ENCODE measurements at regions not wholly inside any gene's neighbourhood (a gene's known extent, or its start where the extent isn't known, plus 50 kb on each side); places are given as distances from the start of the nearest gene placed in this dataset.

DNA sequence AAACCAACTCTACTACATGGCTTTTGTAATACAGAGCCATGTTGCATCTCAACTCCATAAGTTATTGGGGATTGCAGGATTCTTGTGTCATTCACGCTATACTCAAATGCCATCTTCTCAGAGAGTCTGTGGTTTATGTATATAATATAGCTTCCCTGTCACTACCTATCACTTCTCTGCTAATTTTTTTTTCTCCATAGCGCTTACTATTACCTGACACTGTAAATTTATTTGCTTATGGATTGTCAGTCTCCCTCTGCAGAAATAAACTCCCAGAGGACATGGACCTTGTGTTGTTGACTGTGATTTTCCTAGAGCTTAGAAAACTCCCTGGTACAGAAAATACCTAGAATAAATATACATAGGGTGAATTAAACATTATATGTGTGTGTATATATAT, 990.5 kb downstream of the TBL1XR1 start:
- BruUV-seq (replicated peaks) = no TSS peak

DNA sequence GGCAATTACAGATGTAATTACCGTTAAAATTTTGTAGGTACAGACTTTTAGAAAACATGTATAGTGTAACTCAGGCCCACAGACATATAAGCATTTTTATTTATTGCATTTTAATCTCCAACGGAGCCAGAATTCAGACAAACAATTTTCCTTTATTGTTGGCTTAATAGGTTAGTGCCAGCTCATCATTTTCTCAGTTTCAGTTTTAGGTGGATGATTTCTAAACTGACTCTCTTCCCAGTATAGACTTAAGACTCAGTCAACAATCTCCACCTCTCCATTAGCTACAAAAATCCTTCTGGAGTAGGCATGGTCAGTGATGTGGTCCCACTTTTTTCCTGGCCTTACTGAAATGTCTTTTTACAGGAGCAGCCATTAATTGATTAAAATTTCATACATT, 994.6 kb downstream of the TBL1XR1 start:
- Histone ChIP-seq H2AFZ (0 out of 2 replicates have a peak overlapping the region, but pooled peaks have one; percentile 35), H3K27ac (no peak overlapping the region), H3K4me3 (no peak overlapping the region), H3K79me2 (ENCODE audit: low read depth) (no peaks in the 10 kb centered on the region), H3K4me2 (no peak overlapping the region), H3F3A (ENCODE audit: insufficient read depth, low read depth) (no peaks in the 10 kb centered on the region), H3K9me2 (ENCODE audit: insufficient read depth) (no peaks in the 10 kb centered on the region), H3K4me1 (replicated peaks; ENCODE audit: insufficient read depth) (no peaks in the 10 kb centered on the region), H3K9me3 (ENCODE audit: insufficient read depth, low read depth) (no peaks in the 10 kb centered on the region; the same call in 1 of the 2 replicates), H3K27me3 (ENCODE audit: insufficient read depth, low read depth) (no peaks in the 10 kb centered on the region), H4K20me1 (ENCODE audit: insufficient read depth) (no peaks in the 10 kb centered on the region), H3K36me3 (ENCODE audit: low read depth) (no peaks in the 10 kb centered on the region)
- CTCF ChIA-PET = no interaction called here
- POLR2A ChIA-PET (ENCODE audit: unreplicated experiment) = no interaction called here
- DNase-seq = no peak
- TF ChIP-seq EZH2 (IDR thresholded peaks at IDR 0.05; ENCODE audit: low read depth) = no peak
- TF ChIP-seq, protein P1, sequence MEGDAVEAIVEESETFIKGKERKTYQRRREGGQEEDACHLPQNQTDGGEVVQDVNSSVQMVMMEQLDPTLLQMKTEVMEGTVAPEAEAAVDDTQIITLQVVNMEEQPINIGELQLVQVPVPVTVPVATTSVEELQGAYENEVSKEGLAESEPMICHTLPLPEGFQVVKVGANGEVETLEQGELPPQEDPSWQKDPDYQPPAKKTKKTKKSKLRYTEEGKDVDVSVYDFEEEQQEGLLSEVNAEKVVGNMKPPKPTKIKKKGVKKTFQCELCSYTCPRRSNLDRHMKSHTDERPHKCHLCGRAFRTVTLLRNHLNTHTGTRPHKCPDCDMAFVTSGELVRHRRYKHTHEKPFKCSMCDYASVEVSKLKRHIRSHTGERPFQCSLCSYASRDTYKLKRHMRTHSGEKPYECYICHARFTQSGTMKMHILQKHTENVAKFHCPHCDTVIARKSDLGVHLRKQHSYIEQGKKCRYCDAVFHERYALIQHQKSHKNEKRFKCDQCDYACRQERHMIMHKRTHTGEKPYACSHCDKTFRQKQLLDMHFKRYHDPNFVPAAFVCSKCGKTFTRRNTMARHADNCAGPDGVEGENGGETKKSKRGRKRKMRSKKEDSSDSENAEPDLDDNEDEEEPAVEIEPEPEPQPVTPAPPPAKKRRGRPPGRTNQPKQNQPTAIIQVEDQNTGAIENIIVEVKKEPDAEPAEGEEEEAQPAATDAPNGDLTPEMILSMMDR (conservative IDR thresholded peaks at IDR 0.05) = no peak
- intact Hi-C loops (cut with micrococcal nuclease; ENCODE audit: unreplicated experiment) = no loop called here
- BruUV-seq (replicated peaks) = no TSS peak

More for the DNA sequence above, 990.5 kb downstream of the TBL1XR1 start:
- Histone ChIP-seq H3K79me2 (ENCODE audit: low read depth) (no peaks in the 10 kb centered on the region), H2AFZ (no peak overlapping the region), H3K4me2 (no peak overlapping the region), H3K4me3 (no peak overlapping the region), H3K27me3 (ENCODE audit: insufficient read depth, low read depth) (no peaks in the 10 kb centered on the region), H4K20me1 (ENCODE audit: insufficient read depth) (no peaks in the 10 kb centered on the region), H3K36me3 (ENCODE audit: low read depth) (no peaks in the 10 kb centered on the region), H3F3A (ENCODE audit: insufficient read depth, low read depth) (no peaks in the 10 kb centered on the region), H3K27ac (no peak overlapping the region), H3K9me2 (ENCODE audit: insufficient read depth) (peaks cover 9% of the 10 kb centered on the region; the same call in 1 of the 2 replicates), H3K4me1 (replicated peaks; ENCODE audit: insufficient read depth) (no peaks in the 10 kb centered on the region), H3K9me3 (ENCODE audit: insufficient read depth, low read depth) (no peaks in the 10 kb centered on the region)
- ChIA-PET POLR2A (ENCODE audit: unreplicated experiment) (no interaction called here), CTCF (no interaction called here)
- TF ChIP-seq EZH2 (IDR thresholded peaks at IDR 0.05; ENCODE audit: low read depth) = no peak
- TF ChIP-seq, protein P1 (conservative IDR thresholded peaks at IDR 0.05) = no peak
- DNase-seq = no peak
- intact Hi-C loops (cut with micrococcal nuclease; ENCODE audit: unreplicated experiment) = no loop called here

DNA sequence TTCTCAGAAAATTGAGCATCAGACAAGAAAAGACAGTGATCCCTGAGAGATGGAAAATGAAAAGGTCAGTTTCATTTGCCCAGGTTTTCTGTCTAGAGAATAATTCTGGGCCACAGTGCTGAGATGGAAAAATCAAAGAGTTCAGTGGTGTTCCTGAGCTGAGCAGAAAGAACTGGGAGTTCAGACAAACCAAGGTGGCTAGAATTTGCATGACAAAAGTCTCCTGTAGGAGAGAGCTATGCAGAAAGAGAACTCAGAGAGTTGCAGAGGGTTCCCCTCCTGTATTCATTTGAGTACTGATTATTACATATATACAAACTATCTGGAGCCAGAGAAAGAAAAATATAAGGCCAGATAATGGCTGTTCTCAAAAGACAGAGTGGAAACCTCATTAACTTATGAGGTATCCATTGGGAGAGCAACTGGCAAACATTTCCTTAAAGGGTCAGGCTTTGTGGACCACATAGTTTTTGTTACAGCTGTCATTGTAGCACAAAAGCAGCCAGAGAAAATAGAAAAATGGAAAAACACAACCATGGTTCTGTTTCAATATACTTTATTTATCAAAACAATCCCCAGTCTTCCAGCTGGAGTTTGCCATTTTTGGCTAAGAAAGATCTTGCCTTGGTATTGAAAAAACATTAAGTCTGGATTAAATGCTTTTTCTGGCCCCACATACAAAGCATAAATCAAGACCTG, 1004.1 kb downstream of the TBL1XR1 start:
- POLR2A ChIA-PET (ENCODE audit: unreplicated experiment) = no interaction called here
- BruUV-seq (replicated peaks) = no TSS peak

More for the DNA sequence above, 1004.1 kb downstream of the TBL1XR1 start:
- H3K9me2 ChIP-seq (ENCODE audit: insufficient read depth) = no peaks in the 10 kb centered on the region
- CTCF ChIA-PET = no interaction called here
- no peak overlapping the region for H3K27ac ChIP-seq
- H3K9me3 ChIP-seq (ENCODE audit: insufficient read depth, low read depth) = no peaks in the 10 kb centered on the region; the same call in 1 of the 2 replicates
- H3K27me3 ChIP-seq (ENCODE audit: insufficient read depth, low read depth) = no peaks in the 10 kb centered on the region
- H3K4me3 ChIP-seq = no peak overlapping the region
- no peak overlapping the region; the same call in 1 of the 2 replicates for H2AFZ ChIP-seq
- no peaks in the 10 kb centered on the region for H4K20me1 ChIP-seq (ENCODE audit: insufficient read depth)
- H3K36me3 ChIP-seq (ENCODE audit: low read depth) = no peaks in the 10 kb centered on the region
- no peak for TF ChIP-seq EZH2 (IDR thresholded peaks at IDR 0.05; ENCODE audit: low read depth)
- TF ChIP-seq, protein P1 (conservative IDR thresholded peaks at IDR 0.05) = no peak
- H3K79me2 ChIP-seq (ENCODE audit: low read depth) = no peaks in the 10 kb centered on the region
- H3K4me2 ChIP-seq = no peak overlapping the region
- intact Hi-C loops (cut with micrococcal nuclease; ENCODE audit: unreplicated experiment) = no loop called here
- no peak for DNase-seq
- no peaks in the 10 kb centered on the region for H3F3A ChIP-seq (ENCODE audit: insufficient read depth, low read depth)
- H3K4me1 ChIP-seq (replicated peaks; ENCODE audit: insufficient read depth) = no peaks in the 10 kb centered on the region

Measured in PC-9 (cell line).